GM18507 (cell line): ENCODE measurements at regions not wholly inside any gene's neighbourhood (a gene's known extent, or its start where the extent isn't known, plus 50 kb on each side); places are given as distances from the start of the nearest gene placed in this dataset.
"Not testable (repeated sequence)": the region's sequence is repeated elsewhere in the genome, so short reads cannot be mapped to it uniquely, and the experiment has no call there.

ENCODE experiments used
- DNase-seq: peaks from one replicate; pipeline ENCODE4 v3.0.0; 2011; ENCODE audit warnings: low read depth; ENCODE audit not compliant: insufficient read length; ENCODE audit errors: extremely low spot score
- FAIRE-seq: peaks from 2 replicates; lab custom pipeline; 2011; peaks lifted over from hg19 to GRCh38; lab: Jason Lieb, UNC

DNA sequence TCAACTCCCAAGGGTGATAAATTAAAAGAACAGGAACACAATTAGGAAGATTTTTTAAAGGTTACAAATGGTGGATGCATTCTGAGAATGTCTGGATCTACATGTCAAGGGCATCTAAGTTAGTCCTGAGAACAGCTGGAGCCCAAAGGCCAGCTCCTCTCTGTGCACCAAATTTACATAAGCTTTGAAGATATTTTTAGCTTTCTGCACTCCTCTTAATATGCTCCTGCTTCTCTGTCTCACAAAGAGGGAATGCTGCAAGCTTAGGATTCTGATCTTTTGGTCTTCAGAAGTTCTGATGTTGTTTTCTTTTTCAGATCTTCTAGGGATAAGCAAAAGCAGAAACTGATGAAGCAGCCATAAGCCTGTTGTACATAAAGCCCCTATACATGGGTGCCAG is 309.8 kb upstream of the NCAM1 start:
- no peak for FAIRE-seq
- DNase-seq = no peak

DNA sequence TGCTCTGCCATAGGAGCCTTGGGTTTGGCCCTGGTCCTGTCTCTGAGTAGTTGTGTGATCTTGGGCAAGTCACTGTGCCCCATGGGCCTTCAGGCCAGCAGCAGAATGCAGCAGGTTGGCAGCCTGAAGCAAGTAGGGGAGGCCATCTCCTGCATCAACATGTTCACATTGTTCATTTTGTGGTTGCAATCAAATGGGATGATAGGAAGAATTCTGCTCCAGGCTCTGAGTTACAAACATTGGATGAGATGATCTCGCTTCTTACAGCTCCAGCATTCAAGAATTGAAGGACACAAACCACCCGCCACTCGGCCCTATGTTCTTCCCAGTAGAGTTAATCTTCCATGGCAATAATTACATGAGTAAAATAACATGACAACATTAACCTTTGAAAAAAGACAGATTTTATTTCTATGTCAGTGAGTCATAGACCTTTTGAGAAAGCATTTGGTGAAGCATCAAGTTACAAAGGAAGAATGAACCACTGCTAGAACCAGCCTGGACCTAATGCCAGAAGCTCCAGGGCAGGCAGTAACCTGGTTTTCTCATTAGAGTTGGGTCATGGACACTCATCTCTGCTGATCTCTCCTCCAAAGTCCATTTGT is 308.3 kb upstream of the NCAM1 start:
- DNase-seq (no peak), FAIRE-seq (no peak)

DNA sequence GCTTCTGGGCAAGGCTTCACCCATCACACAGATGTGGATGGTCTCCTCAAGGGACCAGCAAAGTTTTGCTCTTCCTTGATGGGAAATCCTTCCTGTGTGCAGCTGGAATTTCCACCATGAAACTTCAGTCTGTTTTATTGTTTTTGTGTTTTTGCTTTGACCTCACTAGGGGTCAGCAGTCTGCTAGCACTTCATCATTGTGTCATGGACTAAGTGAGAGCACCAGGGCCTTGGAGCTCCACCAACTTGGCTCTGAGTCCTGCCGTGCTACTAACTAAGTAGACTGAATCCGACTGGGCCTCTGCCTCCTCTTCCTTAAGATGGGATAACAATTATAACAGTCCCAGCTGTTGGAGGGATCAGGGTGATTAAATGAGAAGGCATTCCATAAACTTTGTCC is 305.8 kb upstream of the NCAM1 start:
- no peak for DNase-seq
- no peak for FAIRE-seq

GRCh38 chr11:112656772-112657428 is 304.3 kb upstream of the NCAM1 start:
- FAIRE-seq (no peak), DNase-seq (no peak)

- DNase-seq = no peak
- FAIRE-seq = no peak
These were observed 302.8 kb upstream of the NCAM1 start for GRCh38 chr11:112658431-112658878.

- DNase-seq = no peak
- FAIRE-seq = no peak
These were observed 300.1 kb upstream of the NCAM1 start for GRCh38 chr11:112661146-112661545.

DNA sequence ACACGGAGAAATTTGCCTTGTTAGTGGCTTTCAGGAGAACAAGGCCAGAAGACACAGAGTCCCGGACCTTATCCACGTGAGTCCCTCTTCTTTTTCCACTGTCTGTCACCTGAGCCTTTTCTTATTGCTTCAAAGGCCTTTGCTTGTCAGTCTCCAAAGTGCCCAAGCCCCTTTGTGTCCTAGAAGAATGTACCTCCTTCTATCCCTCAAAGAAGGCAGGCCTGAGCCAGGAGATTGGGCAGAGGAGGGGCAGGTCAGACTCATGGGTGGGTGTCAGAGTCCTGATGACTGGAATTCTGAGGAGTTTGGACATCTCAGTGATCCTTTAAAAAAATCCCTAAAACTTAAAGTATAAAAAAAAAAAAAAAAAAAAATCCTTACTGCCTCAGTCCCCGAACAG is 299.6 kb upstream of the NCAM1 start:
- FAIRE-seq = no peak

GRCh38 chr11:112662554-112662953 is 298.7 kb upstream of the NCAM1 start:
- FAIRE-seq (no peak), DNase-seq (no peak)

More for the DNA sequence above, 299.6 kb upstream of the NCAM1 start:
- DNase-seq = no peak

DNA sequence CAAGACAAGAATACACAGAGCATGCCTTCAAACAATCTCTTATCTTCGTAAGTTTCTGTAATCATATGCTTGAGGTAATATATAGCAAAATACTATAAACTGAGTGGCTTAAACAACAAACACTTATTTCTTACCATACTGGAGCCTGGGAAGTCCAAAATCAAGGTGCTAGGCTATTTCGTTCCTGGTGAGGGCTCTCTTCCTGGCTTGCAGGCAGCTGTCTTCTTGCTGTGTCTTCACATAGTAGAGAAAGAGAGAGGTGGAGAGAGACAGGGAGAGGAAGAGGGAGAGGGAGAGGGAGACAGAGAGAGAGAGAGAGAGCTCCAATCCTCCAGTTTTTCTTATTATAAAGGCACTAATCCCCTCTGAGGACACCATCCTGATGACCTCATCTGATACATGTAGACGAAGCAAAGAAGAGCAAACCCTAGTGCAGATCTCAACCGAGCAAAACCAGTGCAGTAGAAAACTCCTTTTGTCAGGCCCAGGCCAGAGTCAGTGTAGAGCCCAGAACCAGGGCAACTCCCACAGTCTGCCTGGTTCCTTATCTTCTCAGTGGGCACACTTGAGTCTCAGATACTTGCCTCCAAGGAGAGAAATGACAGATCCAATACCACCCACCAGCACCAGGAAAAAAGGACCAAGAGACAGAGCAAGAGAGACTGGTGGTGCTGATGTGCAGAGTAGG is 297.1 kb upstream of the NCAM1 start:
- FAIRE-seq (no peak), DNase-seq (no peak)

GRCh38 chr11:112665291-112665690 is 295.9 kb upstream of the NCAM1 start:
- no peak for DNase-seq
- no peak for FAIRE-seq

DNA sequence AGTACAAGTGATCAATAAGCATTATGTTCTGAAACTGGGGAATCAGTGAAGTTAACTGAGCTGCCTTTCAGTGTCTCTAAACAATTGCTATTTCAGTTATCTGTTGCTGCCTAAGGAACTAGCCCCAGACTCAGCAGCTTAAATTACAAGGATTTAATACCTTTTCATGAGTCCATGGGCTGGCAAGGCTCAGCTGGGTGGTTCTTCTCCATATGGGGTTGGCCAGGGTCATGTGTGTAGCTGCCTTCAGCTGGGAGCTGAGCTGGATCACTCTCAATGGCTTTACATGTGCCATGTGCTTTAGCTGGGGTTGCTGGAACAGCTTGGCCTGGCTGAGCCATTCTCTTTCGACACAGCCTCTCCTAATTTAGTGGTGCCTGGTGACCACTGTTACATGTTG is 295.0 kb upstream of the NCAM1 start:
- FAIRE-seq (no peak), DNase-seq (no peak)

DNA sequence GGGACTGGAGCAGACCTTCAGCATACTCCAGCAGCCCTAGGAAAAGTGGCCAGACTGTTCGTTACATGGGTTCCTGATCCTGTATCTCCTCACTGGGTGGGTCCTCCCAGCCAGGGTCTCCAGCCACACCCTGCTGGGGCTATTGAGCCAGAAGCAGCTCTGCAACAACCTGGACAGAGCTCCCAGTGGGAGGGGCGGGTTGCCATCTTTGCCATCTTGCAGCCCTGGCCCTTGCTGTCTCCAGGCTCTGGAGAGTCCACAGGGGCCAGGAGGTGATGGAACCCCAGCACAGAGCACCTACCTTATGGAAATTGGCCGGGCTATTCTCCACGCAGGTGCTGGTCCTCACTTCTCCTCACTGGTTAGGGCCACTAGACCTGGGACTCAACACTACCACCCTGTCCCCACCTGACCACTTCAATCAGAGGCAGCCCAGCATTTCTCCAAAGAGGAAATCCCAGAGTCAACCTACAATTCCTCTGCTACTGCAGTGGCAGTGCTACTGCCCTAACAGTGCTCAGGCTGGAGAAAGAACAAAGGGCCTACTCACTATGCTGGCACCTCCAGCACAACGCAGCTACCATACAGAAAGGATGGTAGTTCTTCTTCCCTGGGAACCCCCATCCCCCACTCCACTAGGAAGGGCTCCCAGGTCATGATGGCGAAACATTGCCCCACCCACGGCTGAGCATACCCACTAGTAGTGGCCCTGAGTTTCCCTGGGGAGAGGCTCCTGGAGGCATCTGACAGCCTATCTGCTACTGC is 290.2 kb upstream of the NCAM1 start:
- no peak for FAIRE-seq
- DNase-seq = no peak

- not testable (repeated sequence) for DNase-seq, FAIRE-seq
These were observed 287.8 kb upstream of the NCAM1 start for GRCh38 chr11:112673401-112673800.

DNA sequence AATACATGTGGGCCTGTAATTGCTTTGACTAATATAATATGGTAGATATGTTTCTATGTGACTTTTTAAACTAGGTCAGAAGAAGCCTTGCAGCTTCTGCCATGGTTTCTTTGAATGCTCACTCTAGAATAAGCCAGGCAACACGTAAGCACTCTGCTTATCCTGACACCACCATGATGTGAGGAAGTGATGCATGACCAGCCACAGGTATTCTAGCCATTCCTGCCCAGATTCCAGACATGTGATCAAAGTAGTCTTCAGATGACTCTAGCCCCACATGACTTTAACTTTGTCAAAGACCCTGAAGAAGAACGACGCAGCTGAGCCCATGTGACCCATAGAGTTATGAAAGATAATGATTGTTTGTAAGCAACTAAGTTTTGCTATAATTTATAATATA is 276.1 kb upstream of the NCAM1 start:
- no peak for DNase-seq
- no peak for FAIRE-seq

DNA sequence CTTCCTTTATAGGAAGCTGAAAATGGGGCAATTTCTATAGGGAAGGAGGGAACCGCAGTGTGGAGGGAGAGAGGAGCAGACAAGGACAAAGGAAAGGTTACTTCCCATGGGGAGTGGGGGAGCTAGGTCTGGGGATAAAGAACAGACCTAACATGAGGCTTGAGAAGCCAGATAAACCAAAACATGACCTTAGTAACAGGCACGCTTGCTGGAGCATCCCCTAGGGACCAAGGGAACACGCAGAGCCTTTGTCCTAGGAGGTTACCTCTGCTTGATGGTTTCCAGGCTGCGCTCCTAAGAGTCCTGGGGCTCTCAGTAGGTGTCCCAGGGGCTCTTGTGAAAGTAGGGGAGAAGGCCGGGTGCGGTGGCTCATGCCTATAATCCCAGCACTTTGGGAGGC is 271.4 kb upstream of the NCAM1 start:
- no peak for FAIRE-seq
- DNase-seq = no peak

GRCh38 chr11:112693781-112694180 is 267.4 kb upstream of the NCAM1 start:
- no peak for DNase-seq
- FAIRE-seq = no peak

- FAIRE-seq (no peak), DNase-seq (no peak)
These were observed 267.0 kb upstream of the NCAM1 start for GRCh38 chr11:112694245-112694644.

DNA sequence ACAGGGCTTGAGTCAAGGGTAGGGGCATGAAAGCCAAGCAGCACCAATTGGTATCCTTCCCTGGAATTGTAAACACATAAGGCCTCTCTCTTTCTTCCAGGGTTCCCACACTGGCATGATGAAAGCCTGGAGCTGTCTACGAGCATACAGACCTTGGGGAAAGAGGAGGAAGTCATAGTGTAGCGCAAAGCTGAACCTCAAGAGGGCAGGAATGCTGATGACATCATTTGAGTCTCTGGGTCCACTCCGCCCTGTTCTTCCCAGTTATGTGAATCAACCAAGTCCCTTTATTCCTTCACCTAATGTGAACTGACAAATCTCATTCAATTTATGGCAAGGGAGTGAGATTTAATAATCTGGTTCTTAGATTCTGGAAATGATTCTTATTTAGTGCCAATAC is 266.4 kb upstream of the NCAM1 start:
- FAIRE-seq = no peak
- no peak for DNase-seq

DNA sequence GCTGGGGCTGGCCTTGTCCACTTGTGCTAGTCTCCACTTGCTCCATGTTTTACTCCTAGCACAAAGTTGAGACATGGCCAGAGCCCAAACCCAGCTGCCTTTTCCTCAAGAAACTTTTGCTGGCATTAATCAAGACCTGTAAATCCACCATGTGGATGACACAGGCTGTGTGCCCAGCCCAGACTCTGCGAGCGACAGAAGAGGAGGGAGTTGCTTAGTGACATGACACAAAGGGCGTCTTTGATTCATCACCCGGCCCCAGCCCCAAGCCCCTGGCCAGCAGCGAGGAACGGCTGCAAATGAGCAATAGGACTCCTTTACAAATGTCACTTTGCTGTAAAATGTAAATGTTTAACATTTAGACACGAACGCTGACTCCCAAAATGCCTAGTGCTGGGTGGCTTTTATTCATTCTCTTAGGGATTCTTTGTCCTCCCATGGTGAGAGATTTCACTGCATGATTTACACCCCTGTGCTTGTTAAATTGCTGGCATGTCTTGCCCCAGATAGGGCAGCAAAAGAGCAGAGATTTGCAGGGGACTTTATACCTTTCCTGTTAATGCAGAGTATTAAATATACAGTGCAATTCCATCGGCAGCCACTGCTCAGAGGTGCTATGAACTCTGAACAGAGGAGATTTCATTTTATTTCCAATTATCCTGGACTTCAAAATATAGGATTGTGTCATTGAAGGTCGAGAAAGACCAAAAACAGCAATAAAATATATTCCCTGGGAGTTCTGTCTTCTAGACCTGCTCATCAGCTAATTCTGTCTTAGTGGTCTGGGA is 263.6 kb upstream of the NCAM1 start:
- DNase-seq = no peak
- no peak for FAIRE-seq

DNA sequence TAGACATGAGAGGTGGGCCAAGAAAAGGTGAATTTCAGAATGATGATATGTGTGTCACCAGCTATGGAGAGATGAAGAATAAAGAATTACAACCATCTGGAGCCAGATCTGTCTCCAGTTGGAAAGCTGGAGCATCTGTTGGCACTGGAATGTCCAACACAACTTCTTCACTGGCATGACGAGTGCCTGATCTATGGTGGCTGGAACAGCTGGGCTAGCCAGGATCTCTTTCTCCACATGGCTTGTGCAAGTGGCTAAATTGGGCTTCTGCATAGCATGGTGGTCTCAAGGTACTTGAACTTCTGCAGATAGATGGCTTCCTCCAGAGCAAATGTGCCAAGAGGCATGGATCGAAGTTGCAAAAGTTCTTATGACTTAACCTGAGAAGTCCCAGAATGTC is 256.1 kb upstream of the NCAM1 start:
- FAIRE-seq = no peak
- no peak for DNase-seq
